Left lung (tissue), 4 donors: ENCODE measurements at regions not wholly inside any gene's neighbourhood (a gene's known extent, or its start where the extent isn't known, plus 50 kb on each side); places are given as distances from the start of the nearest gene placed in this dataset.

Source experiments
- ATAC-seq: fragments of 200-7000 bp; cut with Tn5 transposase; one replicate; pipeline ENCODE4 v1.9.1; 2020; ENCODE audit warnings: moderate library complexity
- DNase-seq, 4 donors: peaks; one replicate each; pipeline ENCODE4 v3.0.0-alpha.2; 2013 to 2020
- H3K27ac ChIP-seq, 2 donors: fragments of 200-600 bp; sonication (generic) in 1 of 2; one replicate each; pipeline versions ENCODE4 v1.5.0 to v1.8.0; 2020 to 2021
- H3K27me3 ChIP-seq, 2 donors: fragments of 200-600 bp; sonication (generic) in 1 of 2; one replicate each; pipeline versions ENCODE4 v1.5.0 to v1.8.0; 2020 to 2021
- H3K36me3 ChIP-seq, 2 donors: fragments of 200-600 bp; sonication (generic) in 1 of 2; one replicate each; pipeline versions ENCODE4 v1.5.0 to v1.8.0; 2020 to 2021
- H3K4me1 ChIP-seq, 2 donors: fragments of 200-600 bp; one replicate each; pipeline ENCODE4 v1.8.0; 2021
- H3K4me3 ChIP-seq, 2 donors: fragments of 200-600 bp; sonication (generic) in 1 of 2; one replicate each; pipeline versions ENCODE4 v1.5.0 to v1.8.0; 2020 to 2021; ENCODE audit warnings: mild to moderate bottlenecking in 1 of 2
- H3K9me3 ChIP-seq, 2 donors: fragments of 200-600 bp; sonication (generic) in 1 of 2; one replicate each; pipeline versions ENCODE4 v1.5.0 to v1.8.0; 2020 to 2021
- intact Hi-C, 2 donors: fragments of 100-400 bp; cut with DNase I; formaldehyde crosslinking; loops; one replicate each; pipeline versions ENCODE4 v1.11.2 to v1.14.2; 2022
- TF ChIP-seq, protein P1 (sequence below), 2 donors: fragments of 200-600 bp; sonication (generic) in 1 of 2; IDR thresholded peaks; one replicate each; pipeline versions ENCODE4 v1.5.0 to v1.8.0; 2021; ENCODE audit warnings: antibody characterized with exemption in 2 of 2
- donor health status: DM: no; HTN: yes; CAD: no.
- donor health status: DM: no; HTN: no; CAD: no.

DNA sequence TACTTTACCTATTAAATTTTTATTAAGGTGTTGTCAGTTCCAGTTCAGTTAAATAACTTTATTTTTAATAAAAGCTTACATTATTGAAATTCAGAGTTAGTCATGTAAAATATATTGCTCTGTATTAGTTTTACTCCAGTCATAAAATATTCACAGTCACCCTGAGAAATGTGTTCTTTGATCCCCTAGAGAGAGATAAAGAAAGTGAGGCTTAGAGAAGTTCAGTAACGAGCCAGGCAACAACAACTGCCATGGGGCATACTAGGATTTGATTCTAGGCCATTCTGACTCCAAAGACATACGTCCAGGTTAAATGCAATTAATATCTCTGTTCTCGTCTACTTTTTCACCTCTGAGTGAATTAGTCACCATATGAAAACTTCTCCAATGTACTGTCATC is 761.9 kb upstream of the CXADR start:
- DNase-seq: no peak
- Histone ChIP-seq H3K9me3 (peaks cover 0 to under 1% of the 10 kb centered on the region in 2 donors), H3K36me3 (no peaks in the 10 kb centered on the region), H3K27me3 (no peaks in the 10 kb centered on the region), H3K4me3 (no peak overlapping the region), H3K27ac (no peak overlapping the region), H3K4me1 (no peaks in the 10 kb centered on the region)
- no peak for ATAC-seq
- TF ChIP-seq, protein P1, sequence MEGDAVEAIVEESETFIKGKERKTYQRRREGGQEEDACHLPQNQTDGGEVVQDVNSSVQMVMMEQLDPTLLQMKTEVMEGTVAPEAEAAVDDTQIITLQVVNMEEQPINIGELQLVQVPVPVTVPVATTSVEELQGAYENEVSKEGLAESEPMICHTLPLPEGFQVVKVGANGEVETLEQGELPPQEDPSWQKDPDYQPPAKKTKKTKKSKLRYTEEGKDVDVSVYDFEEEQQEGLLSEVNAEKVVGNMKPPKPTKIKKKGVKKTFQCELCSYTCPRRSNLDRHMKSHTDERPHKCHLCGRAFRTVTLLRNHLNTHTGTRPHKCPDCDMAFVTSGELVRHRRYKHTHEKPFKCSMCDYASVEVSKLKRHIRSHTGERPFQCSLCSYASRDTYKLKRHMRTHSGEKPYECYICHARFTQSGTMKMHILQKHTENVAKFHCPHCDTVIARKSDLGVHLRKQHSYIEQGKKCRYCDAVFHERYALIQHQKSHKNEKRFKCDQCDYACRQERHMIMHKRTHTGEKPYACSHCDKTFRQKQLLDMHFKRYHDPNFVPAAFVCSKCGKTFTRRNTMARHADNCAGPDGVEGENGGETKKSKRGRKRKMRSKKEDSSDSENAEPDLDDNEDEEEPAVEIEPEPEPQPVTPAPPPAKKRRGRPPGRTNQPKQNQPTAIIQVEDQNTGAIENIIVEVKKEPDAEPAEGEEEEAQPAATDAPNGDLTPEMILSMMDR (IDR thresholded peaks at IDR 0.05): no peak
- intact Hi-C loops: no loop called here

DNA sequence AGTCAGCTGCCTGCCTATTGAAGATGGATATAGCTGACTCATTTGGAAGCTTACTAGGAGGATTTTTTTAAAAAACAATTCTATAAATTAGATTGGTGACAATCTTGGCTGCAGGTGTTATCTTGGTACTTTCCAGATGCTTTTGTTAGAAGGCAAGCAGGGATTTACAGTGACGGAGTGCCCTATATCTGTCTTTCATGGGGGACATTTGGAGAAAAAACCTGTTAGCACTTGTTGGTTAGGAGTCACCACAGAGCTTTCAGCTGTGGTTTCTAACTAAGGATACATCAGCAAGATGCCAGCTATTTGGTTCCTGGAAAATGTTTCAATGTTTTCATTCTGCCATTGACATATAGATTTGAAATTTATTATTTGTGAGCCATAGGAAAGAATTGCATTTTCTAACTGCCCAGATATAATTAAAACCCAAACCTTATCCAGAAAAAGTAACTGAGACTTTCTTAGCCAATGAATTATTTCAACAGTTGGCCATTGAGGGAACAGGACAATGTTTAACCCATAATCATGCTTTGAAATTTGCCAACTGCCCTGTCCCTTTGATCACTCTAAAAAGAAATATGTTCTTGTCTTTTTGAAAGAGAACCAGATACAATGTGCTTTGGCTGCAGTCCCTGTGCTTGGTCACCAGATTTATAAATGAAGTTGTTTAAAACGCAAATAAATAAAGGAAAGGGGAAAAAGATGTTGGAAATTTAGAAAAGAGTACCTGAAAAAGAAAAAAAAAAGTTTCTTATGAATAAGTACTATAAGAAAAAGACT is 761.0 kb upstream of the CXADR start:
- DNase-seq (no peak), ATAC-seq (no peak)
- H3K4me3 ChIP-seq: no peak overlapping the region
- peaks cover 0 to 4% of the 10 kb centered on the region in 2 donors for H3K9me3 ChIP-seq
- H3K27me3 ChIP-seq: no peaks in the 10 kb centered on the region
- no peaks in the 10 kb centered on the region for H3K36me3 ChIP-seq
- intact Hi-C loops: no loop called here
- no peaks in the 10 kb centered on the region for H3K4me1 ChIP-seq
- TF ChIP-seq, protein P1 (IDR thresholded peaks at IDR 0.05): no peak
- no peak overlapping the region for H3K27ac ChIP-seq

DNA sequence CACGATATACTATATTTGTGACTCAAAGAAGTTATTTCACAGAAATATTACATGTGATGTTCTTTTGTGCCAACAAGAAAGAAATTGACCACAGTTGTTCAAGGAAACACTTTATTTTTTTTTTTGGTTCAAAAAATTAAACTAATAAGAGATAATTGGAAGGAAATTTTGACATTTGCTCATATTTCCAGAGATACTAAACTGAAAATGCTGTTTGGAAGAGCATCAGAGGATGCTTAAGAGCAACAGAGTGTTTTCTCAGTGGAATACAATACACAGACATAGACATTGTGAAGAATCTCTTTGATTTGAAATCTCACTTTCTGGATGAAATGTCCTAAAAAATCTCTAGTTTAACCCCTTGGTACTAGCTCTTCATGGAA is 760.4 kb upstream of the CXADR start:
- ATAC-seq: no peak
- Histone ChIP-seq H3K9me3 (peaks cover 0 to 4% of the 10 kb centered on the region in 2 donors), H3K4me1 (no peaks in the 10 kb centered on the region), H3K27ac (no peak overlapping the region), H3K36me3 (no peaks in the 10 kb centered on the region), H3K4me3 (no peak overlapping the region), H3K27me3 (no peaks in the 10 kb centered on the region)
- no peak for DNase-seq
- TF ChIP-seq, protein P1 (IDR thresholded peaks at IDR 0.05): no peak
- intact Hi-C loops: no loop called here

DNA sequence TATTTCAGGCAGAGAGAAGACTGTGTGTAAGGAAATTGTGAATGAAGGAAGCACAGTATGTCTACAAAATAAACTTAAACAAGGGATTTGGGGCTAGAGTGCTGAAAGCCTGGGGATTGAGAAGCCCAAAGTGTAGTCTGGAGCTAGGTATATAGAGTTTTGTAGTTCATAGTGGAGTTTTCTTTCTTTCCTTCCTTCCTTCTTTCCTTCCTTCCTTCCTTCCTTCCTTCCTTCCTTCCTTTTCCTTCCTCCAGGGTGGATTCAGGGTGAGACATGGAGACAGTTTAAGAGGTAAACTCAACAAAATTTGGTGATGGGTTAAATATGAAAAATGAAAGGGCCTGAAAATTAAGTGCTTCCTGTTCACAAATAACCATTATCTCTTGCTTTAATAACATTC is 757.8 kb upstream of the CXADR start:
- ATAC-seq (no peak), DNase-seq (no peak)
- Histone ChIP-seq H3K9me3 (peaks cover 0 to 4% of the 10 kb centered on the region in 2 donors), H3K36me3 (no peaks in the 10 kb centered on the region), H3K4me1 (no peaks in the 10 kb centered on the region), H3K27me3 (no peaks in the 10 kb centered on the region), H3K4me3 (no peak overlapping the region), H3K27ac (no peak overlapping the region)
- TF ChIP-seq, protein P1 (IDR thresholded peaks at IDR 0.05): no peak
- intact Hi-C loops: no loop called here

DNA sequence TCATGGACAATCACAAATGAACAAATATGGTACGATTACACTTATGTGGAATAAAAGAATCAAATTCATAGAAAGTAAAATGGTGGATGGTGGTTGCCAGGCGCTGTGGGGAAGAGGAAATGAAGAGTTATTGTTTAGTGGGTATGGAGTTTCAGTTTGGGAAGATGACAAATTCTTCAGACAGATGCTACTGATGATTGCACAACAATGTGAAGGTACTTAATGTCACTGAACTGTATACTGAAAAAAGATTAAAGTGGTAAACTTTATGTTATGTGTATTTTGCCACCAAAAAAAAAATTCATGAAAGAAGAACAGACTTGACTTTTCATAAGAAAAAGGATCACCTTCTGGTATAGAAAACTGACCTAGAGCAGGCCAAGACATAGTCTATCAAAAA is 745.6 kb upstream of the CXADR start:
- TF ChIP-seq, protein P1 (IDR thresholded peaks at IDR 0.05): no peak
- Histone ChIP-seq H3K9me3 (peaks cover 0 to 2% of the 10 kb centered on the region in 2 donors), H3K27me3 (no peaks in the 10 kb centered on the region), H3K4me3 (no peak overlapping the region), H3K4me1 (no peaks in the 10 kb centered on the region), H3K27ac (no peak overlapping the region), H3K36me3 (no peaks in the 10 kb centered on the region)
- ATAC-seq (no peak), DNase-seq (no peak)
- intact Hi-C loops: no loop called here
